Hepatocyte (in vitro differentiated cells): ENCODE measurements at regions not wholly inside any gene's neighbourhood (a gene's known extent, or its start where the extent isn't known, plus 50 kb on each side); places are given as distances from the start of the nearest gene placed in this dataset.

ENCODE experiments used
- DNase-seq: peaks from one replicate; pipeline ENCODE4 v3.0.0-alpha.2; 2016; ENCODE audit warnings: low spot score
- H2AFZ ChIP-seq: fragments of 200-600 bp; sonication (generic); 2 replicates; pipeline ENCODE4 v1.6.0; 2016; ENCODE audit warnings: antibody characterized with exemption, mild to moderate bottlenecking
- H3K27ac ChIP-seq: fragments of 200-600 bp; sonication (generic); 2 replicates; pipeline ENCODE4 v1.5.1; 2016; ENCODE audit warnings: mild to moderate bottlenecking
- H3K27me3 ChIP-seq: fragments of 200-600 bp; sonication (generic); 2 replicates; pipeline ENCODE4 v1.6.1; 2016
- H3K36me3 ChIP-seq: fragments of 200-600 bp; sonication (generic); replicated peaks from 2 replicates; pipeline ENCODE4 v1.5.1; 2016; ENCODE audit warnings: low read depth; ENCODE audit not compliant: insufficient read depth
- H3K4me1 ChIP-seq: fragments of 200-600 bp; sonication (generic); 2 replicates; pipeline ENCODE4 v1.5.1; 2016; ENCODE audit warnings: mild to moderate bottlenecking, moderate library complexity; ENCODE audit not compliant: insufficient read depth
- H3K4me2 ChIP-seq: fragments of 200-600 bp; sonication (generic); 2 replicates; pipeline ENCODE4 v1.6.0; 2016
- H3K4me3 ChIP-seq: fragments of 200-600 bp; sonication (generic); 2 replicates; pipeline ENCODE4 v1.5.1; 2016; ENCODE audit warnings: mild to moderate bottlenecking
- H3K79me2 ChIP-seq: fragments of 200-600 bp; sonication (generic); 2 replicates; pipeline ENCODE4 v1.6.0; 2017; ENCODE audit warnings: mild to moderate bottlenecking
- H3K9me2 ChIP-seq: fragments of 200-600 bp; sonication (generic); replicated peaks from 2 replicates; pipeline ENCODE4 v1.6.0; 2017; ENCODE audit warnings: mild to moderate bottlenecking; ENCODE audit not compliant: insufficient read depth
- H3K9me3 ChIP-seq: fragments of 200-600 bp; sonication (generic); 2 replicates; pipeline ENCODE4 v1.5.1; 2016; ENCODE audit warnings: low read depth, mild to moderate bottlenecking
- H4K20me1 ChIP-seq: fragments of 200-600 bp; sonication (generic); 2 replicates; pipeline ENCODE4 v1.6.0; 2016; ENCODE audit warnings: mild to moderate bottlenecking; ENCODE audit not compliant: insufficient read depth, poor library complexity, severe bottlenecking
- EZH2 ChIP-seq: fragments of 200-600 bp; sonication (generic); IDR thresholded peaks from 2 replicates; pipeline ENCODE4 v1.6.1; 2016; ENCODE audit warnings: antibody characterized with exemption, mild to moderate bottlenecking, borderline replicate concordance
- EZH2phosphoT487 ChIP-seq: fragments of 200-600 bp; sonication (generic); IDR thresholded peaks from one replicate; pipeline ENCODE4 v1.6.1; 2018; ENCODE audit warnings: antibody characterized with exemption, mild to moderate bottlenecking, low read depth, moderate library complexity; ENCODE audit not compliant: unreplicated experiment, severe bottlenecking
- WGBS: methylation state at CpG from one replicate; pipeline ENCODE4 v1.1.6; 2016; ENCODE audit warnings: low lambda C conversion rate; ENCODE audit errors: missing lambda C conversion rate; 5-methylcytosine and 5-hydroxymethylcytosine counted together
- TF ChIP-seq, protein P1 (sequence below): fragments of 200-600 bp; sonication (generic); IDR thresholded peaks from 2 replicates; pipeline ENCODE4 v1.5.1; 2016; ENCODE audit warnings: antibody characterized with exemption, mild to moderate bottlenecking; ENCODE audit not compliant: poor library complexity

DNA sequence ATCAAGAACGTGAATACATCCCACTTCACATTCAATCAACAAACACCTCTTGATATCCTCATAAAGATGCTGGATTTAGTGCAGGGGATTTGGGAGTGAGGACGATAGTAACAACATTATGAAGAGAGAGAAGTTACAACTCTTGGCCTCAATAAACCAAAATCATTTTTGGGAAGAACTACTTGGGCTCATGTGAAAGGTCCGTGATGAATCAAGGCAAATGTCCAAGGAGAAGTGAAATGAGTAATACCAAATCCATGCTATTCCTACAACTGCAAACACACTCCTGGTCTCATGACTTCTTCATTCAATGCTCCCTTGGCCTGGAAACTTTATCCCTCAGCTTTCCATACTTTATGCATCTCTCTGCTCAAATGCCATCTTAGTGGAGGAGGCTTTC lies 162.0 kb upstream of the LMNTD1 start:
- no peak overlapping the region for H3K27ac ChIP-seq
- H3K79me2 ChIP-seq: no peaks in the 10 kb centered on the region
- no peaks in the 10 kb centered on the region for H3K36me3 ChIP-seq
- H3K27me3 ChIP-seq: no peaks in the 10 kb centered on the region
- H3K4me3 ChIP-seq: no peak overlapping the region
- no peaks in the 10 kb centered on the region for H3K4me1 ChIP-seq
- no peaks in the 10 kb centered on the region for H4K20me1 ChIP-seq
- DNase-seq: no peak
- TF ChIP-seq, protein P1, sequence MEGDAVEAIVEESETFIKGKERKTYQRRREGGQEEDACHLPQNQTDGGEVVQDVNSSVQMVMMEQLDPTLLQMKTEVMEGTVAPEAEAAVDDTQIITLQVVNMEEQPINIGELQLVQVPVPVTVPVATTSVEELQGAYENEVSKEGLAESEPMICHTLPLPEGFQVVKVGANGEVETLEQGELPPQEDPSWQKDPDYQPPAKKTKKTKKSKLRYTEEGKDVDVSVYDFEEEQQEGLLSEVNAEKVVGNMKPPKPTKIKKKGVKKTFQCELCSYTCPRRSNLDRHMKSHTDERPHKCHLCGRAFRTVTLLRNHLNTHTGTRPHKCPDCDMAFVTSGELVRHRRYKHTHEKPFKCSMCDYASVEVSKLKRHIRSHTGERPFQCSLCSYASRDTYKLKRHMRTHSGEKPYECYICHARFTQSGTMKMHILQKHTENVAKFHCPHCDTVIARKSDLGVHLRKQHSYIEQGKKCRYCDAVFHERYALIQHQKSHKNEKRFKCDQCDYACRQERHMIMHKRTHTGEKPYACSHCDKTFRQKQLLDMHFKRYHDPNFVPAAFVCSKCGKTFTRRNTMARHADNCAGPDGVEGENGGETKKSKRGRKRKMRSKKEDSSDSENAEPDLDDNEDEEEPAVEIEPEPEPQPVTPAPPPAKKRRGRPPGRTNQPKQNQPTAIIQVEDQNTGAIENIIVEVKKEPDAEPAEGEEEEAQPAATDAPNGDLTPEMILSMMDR: no peak
- TF ChIP-seq EZH2: no peak
- WGBS: 59% methylated on average over 3 of the region's 3 CpGs
- H3K9me2 ChIP-seq: no peaks in the 10 kb centered on the region
- H3K9me3 ChIP-seq: no peaks in the 10 kb centered on the region
- H2AFZ ChIP-seq: no peak overlapping the region
- no peak overlapping the region for H3K4me2 ChIP-seq

GRCh38 chr12:25716842-25717241 lies 163.8 kb upstream of the LMNTD1 start:
- H3K4me1 ChIP-seq: no peaks in the 10 kb centered on the region
- H3K9me3 ChIP-seq: no peaks in the 10 kb centered on the region
- no peak overlapping the region for H3K4me2 ChIP-seq
- no peaks in the 10 kb centered on the region for H3K9me2 ChIP-seq
- TF ChIP-seq EZH2phosphoT487 (no peak), EZH2 (no peak)
- TF ChIP-seq, protein P1: no peak
- H3K27ac ChIP-seq: no peak overlapping the region
- H2AFZ ChIP-seq: no peak overlapping the region
- H3K4me3 ChIP-seq: no peak overlapping the region
- H3K79me2 ChIP-seq: no peaks in the 10 kb centered on the region
- no peaks in the 10 kb centered on the region for H3K27me3 ChIP-seq
- H3K36me3 ChIP-seq: no peaks in the 10 kb centered on the region
- H4K20me1 ChIP-seq: no peaks in the 10 kb centered on the region
- DNase-seq: no peak

GRCh38 chr12:25717552-25717951 lies 164.5 kb upstream of the LMNTD1 start:
- no peaks in the 10 kb centered on the region for H3K9me3 ChIP-seq
- H3K4me1 ChIP-seq: no peaks in the 10 kb centered on the region

More at GRCh38 chr12:25717552-25717951, 164.5 kb upstream of the LMNTD1 start:
- no peaks in the 10 kb centered on the region for H3K9me2 ChIP-seq
- H2AFZ ChIP-seq: no peak overlapping the region
- no peak overlapping the region for H3K27ac ChIP-seq
- no peak overlapping the region for H3K4me2 ChIP-seq
- no peaks in the 10 kb centered on the region for H3K36me3 ChIP-seq
- 90% methylated on average over 4 of the region's 4 CpGs for WGBS
- H3K27me3 ChIP-seq: no peaks in the 10 kb centered on the region
- no peaks in the 10 kb centered on the region for H3K79me2 ChIP-seq
- no peak overlapping the region for H3K4me3 ChIP-seq
- DNase-seq: no peak
- no peaks in the 10 kb centered on the region for H4K20me1 ChIP-seq
- TF ChIP-seq EZH2 (no peak), EZH2phosphoT487 (no peak)
- TF ChIP-seq, protein P1: no peak
